Adrenal gland (tissue), 5 donors: ENCODE measurements at regions not wholly inside any gene's neighbourhood (a gene's known extent, or its start where the extent isn't known, plus 50 kb on each side); places are given as distances from the start of the nearest gene placed in this dataset.

ENCODE experiments used
- CTCF ChIP-seq, 6 experiments: fragments of 450-650 bp in 4 of 6; fragments of 200-600 bp in 2 of 6; sonication (generic) in 1 of 6; IDR thresholded peaks; 1 replicate in 5 of 6; 2 replicates in 1 of 6; pipeline versions ENCODE4 v1.5.1 to v1.8.0; 2016 to 2021; ENCODE audit warnings: antibody characterized with exemption in 6 of 6, mild to moderate bottlenecking in 2 of 6, moderate library complexity in 1 of 6
- POLR2A ChIP-seq, 2 donors: fragments of 450-650 bp; IDR thresholded peaks; one replicate each; pipeline ENCODE4 v1.6.1; 2017; ENCODE audit warnings: antibody characterized with exemption in 2 of 2, mild to moderate bottlenecking in 2 of 2, moderate library complexity in 1 of 2
- donor health status: DM: no; HTN: no; CAD: no.

- TF ChIP-seq CTCF (IDR thresholded peaks at IDR 0.05) (no peak), POLR2A (IDR thresholded peaks at IDR 0.05) (no peak)
Observed at GRCh38 chr1:232554409-232554808, 75.5 kb downstream of the SIPA1L2 start.
